GM21576 (cell line): ENCODE measurements at regions not wholly inside any gene's neighbourhood (a gene's known extent, or its start where the extent isn't known, plus 50 kb on each side); places are given as distances from the start of the nearest gene placed in this dataset.
"Not testable (repeated sequence)": the region's sequence is repeated elsewhere in the genome, so short reads cannot be mapped to it uniquely, and the experiment has no call there.

Source experiments
- ATAC-seq: cut with Tn5 transposase; IDR thresholded peaks from one replicate; pipeline ENCODE4 v1.9.1; 2021; ENCODE audit warnings: mild to moderate bottlenecking, moderate library complexity; ENCODE audit not compliant: unreplicated experiment

- no peak for ATAC-seq
These were observed 445.6 kb downstream of the PLPP3 start for GRCh38 chr1:56133522-56134472.

GRCh38 chr1:56132520-56132919, 446.8 kb downstream of the PLPP3 start:
- ATAC-seq, result no peak

GRCh38 chr1:56129837-56130236, 449.5 kb downstream of the PLPP3 start:
- no peak for ATAC-seq

GRCh38 chr1:56125316-56125715, 454.0 kb downstream of the PLPP3 start:
- ATAC-seq, result no peak

- ATAC-seq, result no peak
These were observed 455.5 kb downstream of the PLPP3 start for GRCh38 chr1:56123826-56124225.

- ATAC-seq, result no peak
These were observed 455.9 kb downstream of the PLPP3 start for GRCh38 chr1:56123421-56123820.

GRCh38 chr1:56120021-56120420, 459.3 kb downstream of the PLPP3 start:
- no peak for ATAC-seq

- ATAC-seq, result not testable (repeated sequence)
These were observed 460.7 kb downstream of the PLPP3 start for GRCh38 chr1:56118676-56119075.

GRCh38 chr1:56115701-56116100, 463.7 kb downstream of the PLPP3 start:
- ATAC-seq, result no peak

- ATAC-seq, result no peak
These were observed 465.7 kb downstream of the PLPP3 start for GRCh38 chr1:56113679-56114078.

- ATAC-seq, result no peak
These were observed 472.1 kb downstream of the PLPP3 start for GRCh38 chr1:56107275-56107638.

- no peak for ATAC-seq
These were observed 472.7 kb downstream of the PLPP3 start for GRCh38 chr1:56106531-56107274.

GRCh38 chr1:56105397-56105796, 474.0 kb downstream of the PLPP3 start:
- ATAC-seq, result no peak

GRCh38 chr1:56099766-56100265, 479.5 kb downstream of the PLPP3 start:
- ATAC-seq, result no peak

GRCh38 chr1:56098946-56099345, 480.4 kb downstream of the PLPP3 start:
- ATAC-seq, result no peak

GRCh38 chr1:56097713-56098112, 481.6 kb downstream of the PLPP3 start:
- no peak for ATAC-seq

GRCh38 chr1:56095696-56096665, 483.4 kb downstream of the PLPP3 start:
- ATAC-seq, result no peak

- no peak for ATAC-seq
These were observed 485.2 kb downstream of the PLPP3 start for GRCh38 chr1:56094168-56094567.

- no peak for ATAC-seq
These were observed 486.4 kb downstream of the PLPP3 start for GRCh38 chr1:56092684-56093570.

GRCh38 chr1:56089826-56090225, 489.5 kb downstream of the PLPP3 start:
- ATAC-seq, result not testable (repeated sequence)
